ENCODE measurements at regions not wholly inside any gene's neighbourhood (a gene's known extent, or its start where the extent isn't known, plus 50 kb on each side); places are given as distances from the start of the nearest gene placed in this dataset.
A peak's percentile ranks its signal among the peaks of the same experiment; 100 is the strongest.

DNA sequence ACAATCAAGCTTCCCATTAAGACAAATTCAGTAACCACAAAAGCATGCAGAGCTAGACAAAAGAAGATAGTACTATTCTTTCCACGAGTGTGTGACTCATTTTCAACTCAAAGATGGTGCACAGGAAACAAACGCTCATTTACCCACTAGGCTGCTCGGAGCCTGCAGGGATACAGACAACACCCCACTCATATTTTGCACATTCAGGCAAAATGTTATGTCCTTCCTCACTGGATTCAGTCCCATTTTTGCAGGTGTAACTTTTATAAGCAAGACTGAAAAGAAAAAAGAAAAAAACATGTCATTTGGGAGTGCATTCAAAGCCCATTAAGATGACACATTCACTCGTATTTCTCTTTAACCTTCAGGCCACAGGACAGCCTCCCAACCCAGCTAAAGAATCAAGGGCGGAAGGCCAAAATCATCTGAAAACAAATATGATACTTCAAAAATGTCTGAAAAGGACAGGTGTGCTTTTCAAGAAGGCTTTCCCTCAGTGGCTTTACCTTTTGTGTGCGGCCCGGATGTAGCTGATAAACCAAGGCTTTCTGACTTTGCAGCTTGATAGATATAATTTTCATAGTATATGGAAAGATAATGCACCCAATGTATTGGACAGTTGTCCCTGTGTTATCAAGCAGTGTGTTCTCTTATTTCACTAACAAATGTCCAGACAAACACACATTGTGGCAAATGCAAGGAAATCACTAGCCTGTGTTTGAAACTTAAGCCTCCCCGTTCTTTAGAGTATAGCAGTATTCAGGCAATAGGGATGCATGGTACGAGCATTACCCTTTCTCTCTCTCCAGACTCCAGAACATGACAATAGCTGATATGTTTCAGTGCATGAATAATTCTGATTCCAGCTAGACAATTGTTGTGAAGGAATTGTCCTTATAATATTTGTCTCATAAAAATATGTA is 147.8 kb upstream of the KRR1 start:
- DNase-seq (ENCODE audit: low read depth in 1 of 2, low spot score in 1 of 2) (peak in 1 of 2 experiments; percentile 46), FAIRE-seq (no peak), ATAC-seq (peak; percentile 67 to 73; a peak in 5 of 6 replicates)
- Histone ChIP-seq H3K4me3 (no peak overlapping the region), H3K27ac (peak overlapping the region; percentile 58 to 82), H3K9me3 (no peaks in the 10 kb centered on the region), H3K4me2 (peak overlapping the region; percentile 38), H3K4me1 (peaks cover 47% of the 10 kb centered on the region)
- ChIA-PET POLR2A (interaction anchor here (0.7 to 1.7 kb wide), 4 partner anchors 107 to 373 kb away, joined by 3 to 8 read pairs (median 7); partner anchors contain the start of gene PHLDA1), CTCF (interaction anchor here (1.0 to 1.1 kb wide), 3 partner anchors 8 to 132 kb away, joined by 3 to 4 read pairs (median 3); no protein-coding TSS in a partner anchor)
- TF ChIP-seq, protein P1, sequence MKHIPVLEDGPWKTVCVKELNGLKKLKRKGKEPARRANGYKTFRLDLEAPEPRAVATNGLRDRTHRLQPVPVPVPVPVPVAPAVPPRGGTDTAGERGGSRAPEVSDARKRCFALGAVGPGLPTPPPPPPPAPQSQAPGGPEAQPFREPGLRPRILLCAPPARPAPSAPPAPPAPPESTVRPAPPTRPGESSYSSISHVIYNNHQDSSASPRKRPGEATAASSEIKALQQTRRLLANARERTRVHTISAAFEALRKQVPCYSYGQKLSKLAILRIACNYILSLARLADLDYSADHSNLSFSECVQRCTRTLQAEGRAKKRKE (CRISPR knock-in tag; IDR thresholded peaks at IDR 0.05; ENCODE audit: low read depth), result no peak
- TF ChIP-seq, protein P2, sequence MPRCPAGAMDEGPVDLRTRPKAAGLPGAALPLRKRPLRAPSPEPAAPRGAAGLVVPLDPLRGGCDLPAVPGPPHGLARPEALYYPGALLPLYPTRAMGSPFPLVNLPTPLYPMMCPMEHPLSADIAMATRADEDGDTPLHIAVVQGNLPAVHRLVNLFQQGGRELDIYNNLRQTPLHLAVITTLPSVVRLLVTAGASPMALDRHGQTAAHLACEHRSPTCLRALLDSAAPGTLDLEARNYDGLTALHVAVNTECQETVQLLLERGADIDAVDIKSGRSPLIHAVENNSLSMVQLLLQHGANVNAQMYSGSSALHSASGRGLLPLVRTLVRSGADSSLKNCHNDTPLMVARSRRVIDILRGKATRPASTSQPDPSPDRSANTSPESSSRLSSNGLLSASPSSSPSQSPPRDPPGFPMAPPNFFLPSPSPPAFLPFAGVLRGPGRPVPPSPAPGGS (IDR thresholded peaks at IDR 0.05), result no peak
- TF ChIP-seq, protein P3, sequence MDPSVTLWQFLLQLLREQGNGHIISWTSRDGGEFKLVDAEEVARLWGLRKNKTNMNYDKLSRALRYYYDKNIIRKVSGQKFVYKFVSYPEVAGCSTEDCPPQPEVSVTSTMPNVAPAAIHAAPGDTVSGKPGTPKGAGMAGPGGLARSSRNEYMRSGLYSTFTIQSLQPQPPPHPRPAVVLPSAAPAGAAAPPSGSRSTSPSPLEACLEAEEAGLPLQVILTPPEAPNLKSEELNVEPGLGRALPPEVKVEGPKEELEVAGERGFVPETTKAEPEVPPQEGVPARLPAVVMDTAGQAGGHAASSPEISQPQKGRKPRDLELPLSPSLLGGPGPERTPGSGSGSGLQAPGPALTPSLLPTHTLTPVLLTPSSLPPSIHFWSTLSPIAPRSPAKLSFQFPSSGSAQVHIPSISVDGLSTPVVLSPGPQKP (IDR thresholded peaks at IDR 0.05; ENCODE audit: low read depth, low read length), result no peak
- TF ChIP-seq JUN (IDR thresholded peaks at IDR 0.05) (no peak), HOXA7 (CRISPR knock-in tag; IDR thresholded peaks at IDR 0.05) (no peak), HOXB5 (CRISPR knock-in tag; IDR thresholded peaks at IDR 0.05) (no peak), EHF (CRISPR knock-in tag; IDR thresholded peaks at IDR 0.05) (no peak), NFE2L2 (conservative IDR thresholded peaks at IDR 0.05; ENCODE audit: low read length) (no peak), SMC3 (IDR thresholded peaks at IDR 0.05) (no peak), BHLHE40 (IDR thresholded peaks at IDR 0.05; ENCODE audit: low read depth, low read length) (no peak), MAFK (IDR thresholded peaks at IDR 0.05; ENCODE audit: partially characterized antibody) (peak; percentile 43), CHD2 (IDR thresholded peaks at IDR 0.05; ENCODE audit: low read length, partially characterized antibody) (no peak), JUNB (IDR thresholded peaks at IDR 0.05) (no peak), CBX8 (IDR thresholded peaks at IDR 0.05) (no peak), ZFP36 (IDR thresholded peaks at IDR 0.05; ENCODE audit: borderline replicate concordance, partially characterized antibody) (no peak), ESRRA (IDR thresholded peaks at IDR 0.05; ENCODE audit: borderline replicate concordance, low read length) (no peak), ZC3H11A (IDR thresholded peaks at IDR 0.05) (no peak), RARB (CRISPR knock-in tag; IDR thresholded peaks at IDR 0.05) (no peak), SREBF2 (IDR thresholded peaks at IDR 0.05) (no peak), KDM5A (IDR thresholded peaks at IDR 0.05) (no peak), EP300 (IDR thresholded peaks at IDR 0.05) (no peak), KDM1A (IDR thresholded peaks at IDR 0.05; ENCODE audit: low read depth) (no peak), CEBPB (IDR thresholded peaks at IDR 0.05) (no peak), HDAC2 (IDR thresholded peaks at IDR 0.05) (no peak), FOSB (CRISPR knock-in tag; IDR thresholded peaks at IDR 0.05) (0 out of 2 replicates have a peak, but pooled peaks have one; percentile 23), NPAS2 (CRISPR knock-in tag; IDR thresholded peaks at IDR 0.05; ENCODE audit: borderline replicate concordance) (no peak), POLR2AphosphoS2 (conservative IDR thresholded peaks at IDR 0.05; ENCODE audit: low read length) (no peak), FOSL2 (IDR thresholded peaks at IDR 0.05) (peak; percentile 45; the same call in 1 of the 2 replicates), FOSL2 (CRISPR knock-in tag; IDR thresholded peaks at IDR 0.05) (peak; percentile 62)
- TF ChIP-seq, protein P4, sequence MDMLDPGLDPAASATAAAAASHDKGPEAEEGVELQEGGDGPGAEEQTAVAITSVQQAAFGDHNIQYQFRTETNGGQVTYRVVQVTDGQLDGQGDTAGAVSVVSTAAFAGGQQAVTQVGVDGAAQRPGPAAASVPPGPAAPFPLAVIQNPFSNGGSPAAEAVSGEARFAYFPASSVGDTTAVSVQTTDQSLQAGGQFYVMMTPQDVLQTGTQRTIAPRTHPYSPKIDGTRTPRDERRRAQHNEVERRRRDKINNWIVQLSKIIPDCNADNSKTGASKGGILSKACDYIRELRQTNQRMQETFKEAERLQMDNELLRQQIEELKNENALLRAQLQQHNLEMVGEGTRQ (IDR thresholded peaks at IDR 0.05), result no peak
- TF ChIP-seq, protein P5, sequence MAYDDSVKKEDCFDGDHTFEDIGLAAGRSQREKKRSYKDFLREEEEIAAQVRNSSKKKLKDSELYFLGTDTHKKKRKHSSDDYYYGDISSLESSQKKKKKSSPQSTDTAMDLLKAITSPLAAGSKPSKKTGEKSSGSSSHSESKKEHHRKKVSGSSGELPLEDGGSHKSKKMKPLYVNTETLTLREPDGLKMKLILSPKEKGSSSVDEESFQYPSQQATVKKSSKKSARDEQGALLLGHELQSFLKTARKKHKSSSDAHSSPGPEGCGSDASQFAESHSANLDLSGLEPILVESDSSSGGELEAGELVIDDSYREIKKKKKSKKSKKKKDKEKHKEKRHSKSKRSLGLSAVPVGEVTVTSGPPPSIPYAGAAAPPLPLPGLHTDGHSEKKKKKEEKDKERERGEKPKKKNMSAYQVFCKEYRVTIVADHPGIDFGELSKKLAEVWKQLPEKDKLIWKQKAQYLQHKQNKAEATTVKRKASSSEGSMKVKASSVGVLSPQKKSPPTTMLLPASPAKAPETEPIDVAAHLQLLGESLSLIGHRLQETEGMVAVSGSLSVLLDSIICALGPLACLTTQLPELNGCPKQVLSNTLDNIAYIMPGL (CRISPR knock-in tag; IDR thresholded peaks at IDR 0.05; ENCODE audit: borderline replicate concordance), result no peak
- TF ChIP-seq, protein P6, sequence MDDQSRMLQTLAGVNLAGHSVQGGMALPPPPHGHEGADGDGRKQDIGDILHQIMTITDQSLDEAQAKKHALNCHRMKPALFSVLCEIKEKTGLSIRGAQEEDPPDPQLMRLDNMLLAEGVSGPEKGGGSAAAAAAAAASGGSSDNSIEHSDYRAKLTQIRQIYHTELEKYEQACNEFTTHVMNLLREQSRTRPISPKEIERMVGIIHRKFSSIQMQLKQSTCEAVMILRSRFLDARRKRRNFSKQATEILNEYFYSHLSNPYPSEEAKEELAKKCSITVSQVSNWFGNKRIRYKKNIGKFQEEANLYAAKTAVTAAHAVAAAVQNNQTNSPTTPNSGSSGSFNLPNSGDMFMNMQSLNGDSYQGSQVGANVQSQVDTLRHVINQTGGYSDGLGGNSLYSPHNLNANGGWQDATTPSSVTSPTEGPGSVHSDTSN (IDR thresholded peaks at IDR 0.05), result no peak
- TF ChIP-seq, protein P7, sequence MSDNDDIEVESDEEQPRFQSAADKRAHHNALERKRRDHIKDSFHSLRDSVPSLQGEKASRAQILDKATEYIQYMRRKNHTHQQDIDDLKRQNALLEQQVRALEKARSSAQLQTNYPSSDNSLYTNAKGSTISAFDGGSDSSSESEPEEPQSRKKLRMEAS (IDR thresholded peaks at IDR 0.05), result peak; percentile 55
- 50% methylated on average over 9 of the region's 9 CpGs for WGBS (ENCODE audit: missing lambda C conversion rate)
